ENCODE measurements at regions not wholly inside any gene's neighbourhood (a gene's known extent, or its start where the extent isn't known, plus 50 kb on each side); places are given as distances from the start of the nearest gene placed in this dataset.
"Not testable (repeated sequence)": the region's sequence is repeated elsewhere in the genome, so short reads cannot be mapped to it uniquely, and the experiment has no call there.

- DNase-seq: no peak
Measured at GRCh38 chr2:59196491-59196890, 955.4 kb upstream of the FANCL start.

GRCh38 chr2:59195851-59196250 lies 954.7 kb upstream of the FANCL start:
- no peak for DNase-seq

GRCh38 chr2:59191781-59192180 lies 950.7 kb upstream of the FANCL start:
- no peak for DNase-seq

GRCh38 chr2:59190518-59190917 lies 949.4 kb upstream of the FANCL start:
- no peak for DNase-seq

- DNase-seq: no peak
Measured at GRCh38 chr2:59184276-59185020, 943.3 kb upstream of the FANCL start.

GRCh38 chr2:59183070-59183469 lies 941.9 kb upstream of the FANCL start:
- DNase-seq: no peak

- no peak for DNase-seq
Measured at GRCh38 chr2:59182249-59182648, 941.1 kb upstream of the FANCL start.

GRCh38 chr2:59181347-59181746 lies 940.2 kb upstream of the FANCL start:
- no peak for DNase-seq

GRCh38 chr2:59180621-59181020 lies 939.5 kb upstream of the FANCL start:
- DNase-seq: no peak

GRCh38 chr2:59180111-59180510 lies 939.0 kb upstream of the FANCL start:
- no peak for DNase-seq

- DNase-seq: no peak
Measured at GRCh38 chr2:59177748-59178147, 936.6 kb upstream of the FANCL start.

- no peak for DNase-seq
Measured at GRCh38 chr2:59176737-59177136, 935.6 kb upstream of the FANCL start.

- DNase-seq: no peak
Measured at GRCh38 chr2:59174536-59175243, 933.6 kb upstream of the FANCL start.

GRCh38 chr2:59173325-59173724 lies 932.2 kb upstream of the FANCL start:
- DNase-seq: no peak

GRCh38 chr2:59171019-59171418 lies 929.9 kb upstream of the FANCL start:
- no peak for DNase-seq

GRCh38 chr2:59168766-59169165 lies 927.6 kb upstream of the FANCL start:
- no peak for DNase-seq

GRCh38 chr2:59167514-59167913 lies 926.4 kb upstream of the FANCL start:
- no peak for DNase-seq

GRCh38 chr2:59157908-59158307 lies 916.8 kb upstream of the FANCL start:
- DNase-seq: not testable (repeated sequence)

- no peak for DNase-seq
Measured at GRCh38 chr2:59151805-59152204, 910.7 kb upstream of the FANCL start.

GRCh38 chr2:59150217-59150849 lies 909.2 kb upstream of the FANCL start:
- no peak for DNase-seq

- no peak for DNase-seq
Measured at GRCh38 chr2:59149271-59149670, 908.1 kb upstream of the FANCL start.

- no peak for DNase-seq
Measured at GRCh38 chr2:59112258-59112657, 871.1 kb upstream of the FANCL start.

GRCh38 chr2:59096973-59097372 lies 855.8 kb upstream of the FANCL start:
- DNase-seq: no peak

- no peak for DNase-seq
Measured at GRCh38 chr2:59093571-59093970, 852.4 kb upstream of the FANCL start.

Data from 8988T (cell line).